Esophagus muscularis mucosa (tissue), 3 donors: ENCODE measurements at regions not wholly inside any gene's neighbourhood (a gene's known extent, or its start where the extent isn't known, plus 50 kb on each side); places are given as distances from the start of the nearest gene placed in this dataset.

Experiments used
- CTCF ChIP-seq, 3 experiments: fragments of 200-600 bp in 2 of 3; fragments of 450-650 bp in 1 of 3; sonication (generic) in 2 of 3; IDR thresholded peaks; one replicate each; pipeline ENCODE4 v1.5.1; 2017 to 2019; ENCODE audit warnings: antibody characterized with exemption in 3 of 3, mild to moderate bottlenecking in 2 of 3, moderate library complexity in 1 of 3
- EP300 ChIP-seq: sonication (generic); formaldehyde crosslinking; IDR thresholded peaks from one replicate; pipeline ENCODE4 v1.6.1; 2017; ENCODE audit warnings: antibody characterized with exemption

- TF ChIP-seq CTCF (IDR thresholded peaks at IDR 0.05) (no peak), EP300 (no peak)
Measured at GRCh38 chr1:8213136-8213535, 104.8 kb upstream of the SLC45A1 start.
